Esophagus squamous epithelium (tissue), 5 donors: ENCODE measurements at regions not wholly inside any gene's neighbourhood (a gene's known extent, or its start where the extent isn't known, plus 50 kb on each side); places are given as distances from the start of the nearest gene placed in this dataset.

ENCODE experiments used
- DNase-seq: peaks from one replicate; lab custom pipeline; 2025; lab: John Stamatoyannopoulos, UW
- H3K27ac ChIP-seq, 4 donors: fragments of 200-600 bp; sonication (generic); one replicate each; pipeline ENCODE4 v1.5.1; 2016 to 2019; ENCODE audit warnings: mild to moderate bottlenecking in 1 of 4
- H3K27me3 ChIP-seq, 4 donors: fragments of 200-600 bp; sonication (generic); 1 replicate in 3 of 4; 2 replicates in 1 of 4; pipeline versions ENCODE4 v1.5.1 to v1.6.0; 2017 to 2021; ENCODE audit warnings: antibody characterized with exemption in 1 of 4
- H3K36me3 ChIP-seq, 3 donors: fragments of 200-600 bp; sonication (generic); one replicate each; pipeline ENCODE4 v1.5.1; 2016 to 2019
- H3K4me1 ChIP-seq, 3 donors: fragments of 200-600 bp; sonication (generic); one replicate each; pipeline ENCODE4 v1.5.1; 2017 to 2019
- H3K4me3 ChIP-seq, 4 donors: fragments of 200-600 bp; sonication (generic); 1 replicate in 3 of 4; 2 replicates in 1 of 4; pipeline ENCODE4 v1.5.1; 2016 to 2019; ENCODE audit warnings: mild to moderate bottlenecking in 2 of 4, moderate library complexity in 1 of 4
- H3K9me3 ChIP-seq, 3 donors: fragments of 200-600 bp; sonication (generic); one replicate each; pipeline ENCODE4 v1.5.1; 2016 to 2019
- POLR2A ChIP-seq, 4 donors: fragments of 450-650 bp; IDR thresholded peaks; one replicate each; pipeline ENCODE4 v1.6.1; 2017; ENCODE audit warnings: antibody characterized with exemption in 4 of 4, mild to moderate bottlenecking in 4 of 4, moderate library complexity in 3 of 4
- WGBS, 2 donors: methylation state at CpG; one replicate each; pipeline ENCODE4 v1.1.5; 2018; 5-methylcytosine and 5-hydroxymethylcytosine counted together
- intact Hi-C: fragments of 100-400 bp; cut with DNase I; formaldehyde crosslinking; loops from one replicate; pipeline ENCODE4 v1.15.0; 2022
- TF ChIP-seq, protein P1 (sequence below), 6 experiments: fragments of 450-650 bp in 4 of 6; fragments of 200-600 bp in 2 of 6; sonication (generic) in 2 of 6; IDR thresholded peaks; one replicate each; pipeline ENCODE4 v1.5.1; 2016 to 2019; ENCODE audit warnings: antibody characterized with exemption in 6 of 6, mild to moderate bottlenecking in 4 of 6, moderate library complexity in 4 of 6
- donor health status: DM: yes; HTN: yes; CAD: no.

GRCh38 chr2:38497670-38498037, 105.1 kb downstream of the HNRNPLL start:
- Histone ChIP-seq H3K27me3 (no peaks in the 10 kb centered on the region), H3K9me3 (peaks cover 0 to 3% (median 0%) of the 10 kb centered on the region in 3 donors), H3K4me3 (no peak overlapping the region), H3K36me3 (no peaks in the 10 kb centered on the region), H3K4me1 (peaks cover 0 to 19% (median 3%) of the 10 kb centered on the region in 3 donors), H3K27ac (peak overlapping the region in 1 of 4 donors; percentile 34)
- intact Hi-C loops, result no loop called here
- no peak for TF ChIP-seq POLR2A (IDR thresholded peaks at IDR 0.05)
- TF ChIP-seq, protein P1, sequence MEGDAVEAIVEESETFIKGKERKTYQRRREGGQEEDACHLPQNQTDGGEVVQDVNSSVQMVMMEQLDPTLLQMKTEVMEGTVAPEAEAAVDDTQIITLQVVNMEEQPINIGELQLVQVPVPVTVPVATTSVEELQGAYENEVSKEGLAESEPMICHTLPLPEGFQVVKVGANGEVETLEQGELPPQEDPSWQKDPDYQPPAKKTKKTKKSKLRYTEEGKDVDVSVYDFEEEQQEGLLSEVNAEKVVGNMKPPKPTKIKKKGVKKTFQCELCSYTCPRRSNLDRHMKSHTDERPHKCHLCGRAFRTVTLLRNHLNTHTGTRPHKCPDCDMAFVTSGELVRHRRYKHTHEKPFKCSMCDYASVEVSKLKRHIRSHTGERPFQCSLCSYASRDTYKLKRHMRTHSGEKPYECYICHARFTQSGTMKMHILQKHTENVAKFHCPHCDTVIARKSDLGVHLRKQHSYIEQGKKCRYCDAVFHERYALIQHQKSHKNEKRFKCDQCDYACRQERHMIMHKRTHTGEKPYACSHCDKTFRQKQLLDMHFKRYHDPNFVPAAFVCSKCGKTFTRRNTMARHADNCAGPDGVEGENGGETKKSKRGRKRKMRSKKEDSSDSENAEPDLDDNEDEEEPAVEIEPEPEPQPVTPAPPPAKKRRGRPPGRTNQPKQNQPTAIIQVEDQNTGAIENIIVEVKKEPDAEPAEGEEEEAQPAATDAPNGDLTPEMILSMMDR (IDR thresholded peaks at IDR 0.05), result no peak
- no peak for DNase-seq
- 83 to 88% methylated on average over 3 of the region's 3 CpGs for WGBS, 2 donors

- peaks cover 0 to 19% (median 3%) of the 10 kb centered on the region in 3 donors for H3K4me1 ChIP-seq
- H3K4me3 ChIP-seq, result no peak overlapping the region
- H3K36me3 ChIP-seq, result no peaks in the 10 kb centered on the region
- intact Hi-C loops, result no loop called here
- DNase-seq, result no peak
- no peaks in the 10 kb centered on the region for H3K27me3 ChIP-seq
- 67 to 72% methylated on average over 5 to 8 of the region's 8 CpGs for WGBS, 2 donors
- H3K27ac ChIP-seq, result no peak overlapping the region
- no peaks in the 10 kb centered on the region for H3K9me3 ChIP-seq
- TF ChIP-seq, protein P1 (IDR thresholded peaks at IDR 0.05), result no peak
- TF ChIP-seq POLR2A (IDR thresholded peaks at IDR 0.05), result no peak
Observed at GRCh38 chr2:38496927-38497669, 105.6 kb downstream of the HNRNPLL start.

- TF ChIP-seq, protein P1 (IDR thresholded peaks at IDR 0.05), result no peak
- TF ChIP-seq POLR2A (IDR thresholded peaks at IDR 0.05), result no peak
Observed at GRCh38 chr2:38495880-38496279, 106.8 kb downstream of the HNRNPLL start.

DNA sequence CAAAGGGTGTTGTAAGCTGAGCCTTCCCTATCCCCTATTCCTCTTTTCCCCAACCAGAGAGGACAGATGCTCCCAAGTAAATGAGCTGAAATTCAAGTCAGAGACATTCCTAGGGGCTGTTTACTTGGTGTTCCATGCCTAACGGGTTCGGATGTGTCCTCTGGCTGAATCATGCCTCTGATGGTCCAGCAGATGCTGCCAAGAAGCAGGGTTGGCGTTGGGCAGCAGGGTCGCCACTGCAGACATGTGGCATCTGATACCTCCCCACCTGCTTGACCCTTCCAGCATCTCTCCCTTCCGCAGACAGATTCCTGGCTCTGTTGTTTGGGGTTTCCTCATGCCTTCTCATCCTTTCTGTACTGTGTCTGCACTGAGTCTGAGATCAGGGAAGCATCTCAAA, 108.3 kb downstream of the HNRNPLL start:
- Histone ChIP-seq H3K27ac (peak overlapping the region in 2 of 4 donors; percentile 44 to 49), H3K27me3 (no peaks in the 10 kb centered on the region), H3K4me3 (no peak overlapping the region), H3K36me3 (no peaks in the 10 kb centered on the region), H3K9me3 (no peaks in the 10 kb centered on the region), H3K4me1 (peaks cover 0 to 10% (median 0%) of the 10 kb centered on the region in 3 donors)
- no peak for TF ChIP-seq POLR2A (IDR thresholded peaks at IDR 0.05)
- WGBS, 2 donors, result 50 to 56% methylated on average over 5 of the region's 5 CpGs
- DNase-seq, result no peak
- intact Hi-C loops, result no loop called here

More at GRCh38 chr2:38495880-38496279, 106.8 kb downstream of the HNRNPLL start:
- no peaks in the 10 kb centered on the region for H3K9me3 ChIP-seq
- H3K4me3 ChIP-seq, result no peak overlapping the region
- H3K36me3 ChIP-seq, result no peaks in the 10 kb centered on the region
- H3K27ac ChIP-seq, result no peak overlapping the region
- DNase-seq, result no peak
- peaks cover 0 to 19% (median 3%) of the 10 kb centered on the region in 3 donors for H3K4me1 ChIP-seq
- H3K27me3 ChIP-seq, result no peaks in the 10 kb centered on the region
- intact Hi-C loops, result no loop called here
- WGBS, 2 donors, result 85 to 86% methylated on average over 2 of the region's 2 CpGs

- Histone ChIP-seq H3K4me1 (peaks cover 0 to 5% (median 0%) of the 10 kb centered on the region in 3 donors), H3K4me3 (no peak overlapping the region), H3K27ac (no peak overlapping the region), H3K9me3 (no peaks in the 10 kb centered on the region), H3K27me3 (no peaks in the 10 kb centered on the region), H3K36me3 (no peaks in the 10 kb centered on the region)
- DNase-seq, result no peak
- TF ChIP-seq, protein P1 (IDR thresholded peaks at IDR 0.05), result no peak
- TF ChIP-seq POLR2A (IDR thresholded peaks at IDR 0.05), result no peak
- intact Hi-C loops, result no loop called here
- 89 to 92% methylated on average over 3 of the region's 3 CpGs for WGBS, 2 donors
Observed at GRCh38 chr2:38492042-38492615, 110.6 kb downstream of the HNRNPLL start.
